ENCODE measurements at regions not wholly inside any gene's neighbourhood (a gene's known extent, or its start where the extent isn't known, plus 50 kb on each side); places are given as distances from the start of the nearest gene placed in this dataset.
A peak's percentile ranks its signal among the peaks of the same experiment; 100 is the strongest.

DNA sequence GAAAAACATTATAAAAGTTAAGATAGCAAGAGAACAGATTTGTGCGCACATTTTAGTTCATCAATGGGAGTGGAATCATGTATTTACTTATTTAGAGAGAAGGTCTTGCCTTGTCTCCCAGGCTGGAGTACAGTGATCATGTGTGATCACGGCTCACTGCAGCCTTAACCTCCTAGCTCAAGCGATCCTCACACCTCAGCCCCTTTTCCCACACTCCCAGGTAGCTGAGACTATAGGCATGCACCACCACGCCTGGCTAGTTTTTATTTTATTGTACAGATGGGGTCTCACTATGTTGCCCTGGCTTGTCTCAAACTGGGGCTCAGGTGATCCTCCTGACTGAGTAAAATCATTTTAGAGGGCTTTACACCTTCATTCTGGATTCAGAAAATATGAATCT, 72.3 kb upstream of the ADGRF1 start:
- DNase-seq: no peak

DNA sequence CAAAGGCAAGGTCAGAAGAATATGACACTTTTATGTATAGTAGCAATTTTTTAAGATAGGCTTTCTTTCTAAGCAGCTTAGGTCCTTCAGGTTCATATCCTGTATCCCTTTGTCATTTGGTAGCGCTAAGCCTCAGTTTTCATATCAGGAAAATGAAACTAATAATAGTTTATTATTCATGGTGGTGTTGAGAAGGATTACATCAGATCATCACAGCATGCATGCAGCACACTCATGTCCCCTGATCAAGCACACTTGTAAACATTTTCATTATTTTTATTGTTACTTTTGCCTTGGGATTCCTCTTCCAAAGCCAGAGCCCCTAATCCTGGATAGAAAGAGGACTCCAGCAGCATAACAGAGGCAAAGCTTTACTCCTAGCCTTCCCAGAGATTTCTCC, 70.2 kb upstream of the ADGRF1 start:
- DNase-seq: no peak

DNA sequence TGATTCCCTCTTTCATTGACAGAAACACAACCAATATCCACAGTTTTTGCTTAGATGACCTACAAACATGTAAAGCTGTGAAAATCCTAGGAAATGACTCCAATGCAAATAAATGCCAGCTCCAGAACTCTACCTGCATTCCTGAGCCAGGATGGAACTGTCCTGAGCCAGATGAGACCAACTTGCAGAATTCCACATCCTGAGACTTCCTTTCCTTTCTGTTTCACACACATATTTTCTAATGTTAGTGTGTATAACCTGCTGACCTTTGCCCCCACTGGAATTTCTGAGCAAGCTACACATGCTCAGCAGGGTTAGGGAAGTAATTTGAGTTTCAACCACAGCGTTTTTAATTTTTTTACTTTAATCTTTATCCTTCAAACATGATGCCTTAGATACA, 69.6 kb upstream of the ADGRF1 start:
- DNase-seq: no peak

DNA sequence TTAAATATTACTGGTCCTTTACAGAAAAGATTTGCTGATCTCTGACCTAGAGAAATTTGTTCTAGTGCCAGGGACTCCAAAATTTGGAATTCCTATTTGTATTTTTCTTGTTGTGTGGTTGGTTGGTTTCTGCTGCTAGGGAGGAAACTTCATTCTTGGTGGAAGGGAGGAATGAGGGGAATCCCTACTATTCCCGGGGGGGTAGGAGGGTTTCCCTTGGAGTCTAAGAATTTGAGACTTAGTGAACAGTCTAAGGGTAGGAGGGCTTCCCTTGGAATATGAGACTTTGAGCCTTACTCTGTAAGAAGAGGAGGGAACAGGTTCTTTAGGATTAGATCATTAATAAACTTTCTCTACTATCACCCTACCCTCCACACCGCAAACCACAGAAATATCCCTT, 67.1 kb upstream of the ADGRF1 start:
- no peak for DNase-seq

DNA sequence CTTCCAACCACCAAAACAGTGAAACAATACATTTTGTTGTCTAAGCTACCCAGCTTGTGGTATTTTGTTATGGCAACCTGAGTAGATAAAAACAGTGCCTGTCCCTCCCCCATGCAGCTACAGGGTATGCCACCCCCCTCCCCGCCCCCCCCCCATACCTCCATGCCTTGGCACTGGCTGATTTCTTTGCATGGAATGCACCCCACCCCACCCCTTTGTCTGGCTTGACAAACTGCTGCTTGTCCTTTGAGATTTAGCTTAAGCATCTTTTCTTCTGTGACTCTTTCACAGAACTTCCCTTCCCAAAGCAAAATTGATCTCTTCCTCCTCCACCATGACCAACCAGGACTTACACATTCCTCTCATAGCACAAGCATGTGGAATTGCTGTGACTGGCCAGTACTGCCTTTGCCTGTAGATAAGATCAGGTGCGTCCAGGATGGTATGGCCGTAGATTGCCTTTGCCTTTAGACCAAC, 64.6 kb upstream of the ADGRF1 start:
- no peak for DNase-seq

DNA sequence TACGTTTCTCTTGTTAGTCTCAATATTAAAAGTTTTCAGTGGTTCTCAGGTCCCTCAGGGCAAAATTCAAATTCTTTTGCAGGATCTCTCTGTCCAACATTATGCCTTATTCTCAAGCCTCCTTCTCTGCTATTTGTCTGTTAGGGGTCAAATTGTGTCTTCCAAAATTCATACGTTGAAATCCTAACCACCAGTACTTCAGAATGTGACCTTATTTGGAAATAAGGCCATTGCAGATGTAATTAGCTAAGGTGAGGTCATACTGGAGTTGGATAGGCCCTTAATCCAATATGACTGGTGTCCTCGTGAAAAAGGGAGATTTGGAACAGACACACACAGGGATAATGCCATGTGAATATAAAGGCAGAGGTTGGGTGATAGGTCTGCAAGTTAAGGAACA, 64.1 kb upstream of the ADGRF1 start:
- no peak for DNase-seq

DNA sequence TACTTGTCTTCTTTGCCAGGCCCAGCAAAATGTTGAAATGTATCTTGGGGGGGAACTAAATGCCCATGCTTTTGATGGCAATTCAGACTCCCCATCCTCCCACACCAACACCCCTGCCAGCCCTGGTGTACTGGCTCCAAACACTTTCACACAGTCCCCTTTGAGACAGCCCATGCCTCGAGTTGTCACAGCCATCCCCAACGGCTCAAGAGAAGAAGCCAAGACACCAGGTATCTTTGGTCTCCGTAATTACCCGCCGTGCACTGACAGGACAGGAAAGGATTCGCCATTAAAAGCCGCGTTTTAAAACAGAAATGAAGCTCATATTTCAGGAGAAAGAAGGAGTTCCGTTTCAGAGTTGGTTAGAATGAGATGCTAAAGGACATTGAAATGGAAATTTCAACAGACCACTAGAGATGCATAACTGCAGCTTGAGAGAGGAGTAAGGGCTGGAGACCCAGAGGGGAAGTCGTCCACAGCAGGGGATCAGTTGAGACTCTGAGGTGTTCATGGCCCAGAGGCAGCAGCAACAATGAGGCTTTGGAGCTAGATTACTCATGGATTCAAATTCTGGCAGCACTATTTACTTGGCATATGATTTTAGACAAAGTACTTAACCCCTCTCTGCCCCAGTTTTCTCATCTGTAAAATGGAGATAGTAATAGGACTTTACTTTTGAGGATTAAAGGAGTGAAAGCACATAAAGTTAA, 63.5 kb upstream of the ADGRF1 start:
- no peak for DNase-seq

DNA sequence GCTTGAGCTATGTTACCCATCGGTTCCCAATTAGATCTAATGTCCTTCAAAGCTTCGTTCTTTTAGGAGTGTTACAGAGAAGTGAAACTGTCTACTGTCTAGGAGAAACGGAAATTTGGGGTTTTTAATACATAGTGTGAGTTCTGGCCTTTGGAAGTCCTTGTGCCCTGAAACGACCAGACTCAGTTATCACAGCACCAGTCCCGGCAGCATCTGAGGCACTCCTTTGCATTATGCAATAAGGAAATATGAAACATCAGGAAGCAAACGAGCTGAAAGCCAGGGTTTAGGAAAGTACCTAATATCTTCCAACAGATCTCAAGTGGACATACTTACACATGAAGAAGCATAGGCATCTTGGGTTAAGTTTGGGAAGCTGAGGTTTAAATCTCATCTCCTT, 61.8 kb upstream of the ADGRF1 start:
- DNase-seq: no peak

DNA sequence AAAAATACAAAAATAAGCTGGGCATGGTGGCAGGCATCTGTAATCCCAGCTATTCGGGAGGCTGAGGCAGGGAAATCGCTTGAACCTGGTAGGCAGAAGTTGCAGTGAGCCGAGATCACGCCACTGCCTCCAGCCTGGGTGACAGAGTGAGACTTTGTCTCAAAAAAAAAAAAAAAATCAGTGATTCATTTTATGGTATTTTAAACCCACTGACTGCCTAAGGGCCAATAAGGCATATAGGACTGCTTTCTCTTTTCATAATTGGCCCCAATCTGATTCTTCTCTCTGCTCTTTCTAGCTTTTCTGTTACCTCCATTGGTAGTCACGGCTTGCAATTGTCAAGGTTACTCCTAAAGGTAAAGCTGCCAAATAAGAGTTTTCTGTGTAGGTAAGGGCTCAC, 60.2 kb upstream of the ADGRF1 start:
- no peak for DNase-seq

DNA sequence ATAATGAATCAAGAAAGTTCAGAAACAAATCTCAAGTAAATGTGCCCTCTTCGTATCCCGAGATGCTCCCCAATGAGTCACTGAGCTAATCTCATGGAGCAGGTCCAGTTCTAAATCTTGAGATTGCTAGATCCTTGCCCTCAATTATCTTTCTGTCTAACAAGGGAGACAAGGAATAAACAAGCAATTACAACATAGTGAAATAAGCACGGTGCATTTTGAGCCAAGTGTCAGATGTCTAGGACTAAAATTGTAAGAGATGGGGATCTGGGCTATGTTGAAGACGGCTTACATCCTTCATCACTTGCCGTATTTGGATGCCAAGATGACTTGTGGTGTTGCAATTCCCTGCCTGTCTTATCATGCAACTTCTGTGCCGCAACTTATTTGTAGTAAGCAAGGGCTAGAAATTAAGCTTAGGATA, 56.5 kb upstream of the ADGRF1 start:
- DNase-seq: no peak

DNA sequence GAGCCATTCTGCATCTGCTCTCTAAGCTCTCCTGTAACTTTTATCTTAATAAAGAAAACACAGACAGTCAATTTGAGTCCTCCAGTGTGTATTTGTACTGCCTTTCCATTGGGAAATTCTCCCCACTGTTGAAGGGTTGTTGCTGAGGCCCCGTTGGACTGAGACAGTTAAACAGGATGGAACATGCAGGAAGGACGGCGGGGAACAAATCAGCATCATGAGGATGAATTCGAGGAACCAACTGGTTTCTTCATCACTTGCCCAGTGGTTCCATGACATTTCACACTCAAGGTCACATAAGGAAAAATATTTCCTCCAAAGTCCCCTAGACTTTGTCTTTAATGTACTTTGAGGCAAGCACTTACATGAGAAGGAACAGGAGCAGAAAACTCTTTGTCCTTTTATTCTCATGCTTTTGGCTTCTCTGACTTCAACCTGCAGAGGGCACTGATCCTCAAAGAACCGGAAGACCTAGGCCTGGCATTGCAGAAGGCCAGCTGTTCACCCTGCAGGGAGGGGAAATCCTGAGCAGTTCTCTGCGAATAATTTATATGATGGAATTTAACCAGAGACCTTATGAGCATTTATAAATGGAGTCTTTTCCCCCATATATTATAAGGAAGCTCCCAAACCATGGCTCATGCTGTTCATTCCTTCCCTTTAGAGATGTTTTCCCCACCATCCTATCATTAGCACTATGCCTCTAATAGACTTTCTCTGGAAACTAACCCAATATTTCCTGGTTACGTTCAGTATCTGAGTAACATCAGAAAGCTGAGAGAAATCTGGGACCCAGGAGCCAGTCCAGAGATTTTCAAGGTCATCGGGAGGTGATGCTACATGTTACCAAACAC, 55.2 kb upstream of the ADGRF1 start:
- DNase-seq: peak; percentile 68

DNA sequence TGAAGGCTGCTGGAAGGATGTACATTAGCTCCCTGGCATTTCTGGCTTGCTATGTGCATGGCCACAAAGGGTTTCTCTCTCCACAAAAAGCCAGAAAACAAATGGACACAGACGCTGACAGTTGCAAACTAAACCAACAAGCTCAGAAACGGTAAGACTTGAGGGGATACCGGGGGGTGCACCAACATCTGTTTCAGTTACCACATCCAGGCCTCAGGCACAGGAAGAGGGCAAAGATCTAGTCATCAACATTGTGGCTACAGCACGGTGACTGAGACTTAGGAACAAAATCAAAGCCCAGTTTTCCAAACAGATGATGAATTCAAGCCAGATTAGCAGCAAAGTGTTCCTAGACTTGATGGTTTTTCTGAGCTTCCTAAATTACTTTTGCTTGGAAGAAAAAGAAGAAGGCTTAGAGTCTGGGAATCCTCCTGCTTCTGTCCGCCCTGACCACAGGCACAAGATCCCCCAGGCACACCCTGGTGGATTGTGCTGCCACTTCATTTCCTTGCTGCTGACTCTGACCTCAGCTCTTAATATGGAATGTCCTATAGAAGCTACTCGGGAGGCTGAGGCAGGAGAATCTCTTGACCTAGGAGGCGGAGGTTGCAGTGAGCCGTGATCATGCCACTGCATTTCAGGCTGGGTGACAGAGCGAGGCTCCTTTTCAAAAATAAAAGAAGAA, 54.2 kb upstream of the ADGRF1 start:
- no peak for DNase-seq

DNA sequence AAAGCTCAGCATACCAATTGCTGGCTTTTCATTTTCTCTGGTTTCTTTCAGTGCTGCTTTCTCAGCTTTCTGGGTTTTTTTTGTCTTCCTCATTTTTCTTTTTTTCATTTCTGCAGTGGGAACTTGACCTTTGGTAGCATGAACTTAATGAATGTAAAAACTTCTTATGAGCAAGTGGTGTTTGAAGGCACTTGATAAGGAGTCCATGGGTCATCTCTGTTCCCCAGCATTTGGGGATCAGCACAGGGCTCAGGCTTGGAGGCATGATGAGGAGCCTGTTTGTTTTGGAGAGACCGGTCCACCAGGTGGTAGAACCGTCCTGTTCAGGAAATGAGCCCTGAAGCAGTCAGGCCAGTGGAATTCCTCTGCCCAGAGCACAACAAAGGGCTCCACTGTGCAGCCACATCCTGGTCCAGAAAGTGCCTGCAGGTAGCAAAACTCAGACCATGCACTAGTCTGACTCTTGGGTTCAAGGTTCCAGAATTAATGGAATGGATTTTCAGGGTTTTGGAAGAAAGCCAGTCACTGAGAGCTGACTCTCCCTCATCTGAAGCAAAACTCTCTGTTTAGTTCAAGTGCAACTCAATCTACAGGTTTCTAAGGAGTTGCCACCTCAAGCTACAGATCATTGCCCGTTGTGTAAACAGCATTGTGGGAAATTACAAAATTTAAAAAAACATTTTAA, 52.3 kb upstream of the ADGRF1 start:
- no peak for DNase-seq

DNA sequence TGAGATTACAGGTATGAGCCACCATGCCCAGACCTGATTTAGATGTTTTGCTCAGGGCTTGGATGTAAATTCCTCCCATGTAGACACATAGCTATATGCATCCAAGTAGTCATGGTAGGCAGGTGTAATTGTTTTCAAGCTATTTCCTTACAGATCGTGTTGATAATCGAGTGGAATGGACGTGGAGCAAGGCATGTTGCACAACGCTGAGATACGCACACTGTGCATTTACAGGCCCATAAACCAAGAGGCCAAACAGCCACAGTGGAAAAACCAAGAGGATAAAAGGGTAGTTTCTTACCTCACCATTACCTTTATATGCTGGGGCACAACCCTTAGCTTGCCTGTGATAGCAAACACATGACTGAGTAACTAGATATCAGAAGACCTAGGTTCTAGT, 51.0 kb upstream of the ADGRF1 start:
- no peak for DNase-seq

DNA sequence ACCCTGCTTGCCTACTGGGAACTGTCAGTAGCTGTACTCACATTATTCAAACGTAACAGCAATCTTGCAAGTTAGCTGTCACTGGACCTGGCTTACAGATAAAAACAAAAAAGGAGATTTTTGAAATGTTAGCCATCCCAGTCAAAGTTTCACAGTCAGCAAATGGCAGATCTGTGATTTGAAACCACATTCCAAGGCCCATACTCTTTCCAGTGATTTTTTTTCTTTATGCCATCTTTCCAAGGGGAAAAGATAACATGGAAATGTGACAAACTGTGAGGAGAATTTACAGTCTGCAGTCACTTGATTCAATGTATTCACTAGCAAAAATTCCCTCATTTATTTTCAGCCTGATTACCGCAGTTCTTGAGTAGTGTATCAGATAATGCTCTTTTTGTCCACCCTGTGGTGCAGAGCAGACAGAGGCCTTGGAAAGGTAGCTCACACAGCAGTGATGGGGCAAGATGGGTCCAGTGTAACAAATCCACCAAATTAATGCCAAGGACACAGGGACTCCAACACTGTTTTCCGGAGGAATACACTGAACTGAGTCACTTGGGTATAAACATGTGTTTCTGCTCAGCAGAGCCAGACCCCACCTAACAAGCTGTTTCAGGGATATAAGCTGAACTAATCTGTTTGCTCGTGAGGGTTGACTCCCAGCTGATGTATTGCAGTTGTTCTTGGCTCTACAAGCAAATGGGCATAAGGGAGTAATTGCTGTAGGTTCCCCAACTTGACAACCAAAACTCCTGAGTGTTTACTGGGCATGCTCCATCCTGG, 49.9 kb upstream of the ADGRF1 start:
- peak; percentile 13 for DNase-seq
